ENCODE measurements at regions not wholly inside any gene's neighbourhood (a gene's known extent, or its start where the extent isn't known, plus 50 kb on each side); places are given as distances from the start of the nearest gene placed in this dataset.

GRCh38 chrX:13875572-13875971 lies 58.7 kb upstream of the GPM6B start:
- H3K27me3 ChIP-seq (replicated peaks; ENCODE audit: insufficient read depth, low read depth, low read length, poor library complexity), result no peaks in the 10 kb centered on the region
- no peaks in the 10 kb centered on the region for H3K4me1 ChIP-seq (ENCODE audit: insufficient read depth, low read length, poor library complexity, severe bottlenecking)
- H3K9me3 ChIP-seq (ENCODE audit: low read depth, low read length, poor library complexity, severe bottlenecking), result no peaks in the 10 kb centered on the region
- no peak overlapping the region for H3K4me3 ChIP-seq (ENCODE audit: low read depth, low read length, poor library complexity, severe bottlenecking)
- TF ChIP-seq CTCF (conservative IDR thresholded peaks at IDR 0.05; ENCODE audit: low read depth, low read length) (no peak), EZH2 (IDR thresholded peaks at IDR 0.05; ENCODE audit: borderline replicate concordance, low read depth, low read length, poor library complexity, severe bottlenecking) (no peak)
- intact Hi-C loops (cut with micrococcal nuclease; ENCODE audit: unreplicated experiment), result no loop called here
- DNase-seq (ENCODE audit: low spot score), result no peak
- H3K36me3 ChIP-seq (ENCODE audit: insufficient read depth, low read length, poor library complexity, severe bottlenecking), result no peaks in the 10 kb centered on the region
- ChIA-PET CTCF (no interaction called here), POLR2A (ENCODE audit: low non-redundant PET) (no interaction called here)
- H3K27ac ChIP-seq (ENCODE audit: low read depth, low read length, poor library complexity, severe bottlenecking), result no peak overlapping the region
- BruUV-seq (replicated peaks), result no TSS peak

GRCh38 chrX:13868591-13868990 lies 51.7 kb upstream of the GPM6B start:
- ChIA-PET POLR2A (ENCODE audit: low non-redundant PET) (no interaction called here), CTCF (no interaction called here)
- TF ChIP-seq EZH2 (IDR thresholded peaks at IDR 0.05; ENCODE audit: borderline replicate concordance, low read depth, low read length, poor library complexity, severe bottlenecking), result no peak
- TF ChIP-seq CTCF (conservative IDR thresholded peaks at IDR 0.05; ENCODE audit: low read depth, low read length), result no peak
- DNase-seq (ENCODE audit: low spot score), result no peak
- no peak overlapping the region for H3K4me3 ChIP-seq (ENCODE audit: low read depth, low read length, poor library complexity, severe bottlenecking)
- no peaks in the 10 kb centered on the region for H3K36me3 ChIP-seq (ENCODE audit: insufficient read depth, low read length, poor library complexity, severe bottlenecking)
- no peak overlapping the region for H3K27ac ChIP-seq (ENCODE audit: low read depth, low read length, poor library complexity, severe bottlenecking)
- H3K4me1 ChIP-seq (ENCODE audit: insufficient read depth, low read length, poor library complexity, severe bottlenecking), result no peaks in the 10 kb centered on the region
- no peaks in the 10 kb centered on the region for H3K9me3 ChIP-seq (ENCODE audit: low read depth, low read length, poor library complexity, severe bottlenecking)
- peaks cover 5% of the 10 kb centered on the region for H3K27me3 ChIP-seq (replicated peaks; ENCODE audit: insufficient read depth, low read depth, low read length, poor library complexity)
- BruUV-seq (replicated peaks), result no TSS peak
- intact Hi-C loops (cut with micrococcal nuclease; ENCODE audit: unreplicated experiment), result no loop called here
